ENCODE measurements at regions not wholly inside any gene's neighbourhood (a gene's known extent, or its start where the extent isn't known, plus 50 kb on each side); places are given as distances from the start of the nearest gene placed in this dataset.

- Histone ChIP-seq H3K27me3 (ENCODE audit: low read depth, low read length) (no peaks in the 10 kb centered on the region), H3K9me3 (ENCODE audit: insufficient read depth, low read length) (no peaks in the 10 kb centered on the region), H3K9ac (ENCODE audit: low read length) (no peak overlapping the region), H3K4me3 (ENCODE audit: low read length) (no peak overlapping the region), H3K27ac (ENCODE audit: low read length) (no peak overlapping the region), H3K4me1 (ENCODE audit: low read length) (no peaks in the 10 kb centered on the region), H2AFZ (ENCODE audit: low read depth, low read length) (no peak overlapping the region), H3K4me2 (ENCODE audit: low read length) (no peak overlapping the region), H3K79me2 (ENCODE audit: low read length) (no peaks in the 10 kb centered on the region), H3K36me3 (replicated peaks; ENCODE audit: low read depth, low read length) (no peaks in the 10 kb centered on the region), H4K20me1 (ENCODE audit: insufficient read depth, low read length) (no peaks in the 10 kb centered on the region)
- TF ChIP-seq EZH2phosphoT487 (IDR thresholded peaks at IDR 0.05; ENCODE audit: low read depth) (no peak), CTCF (IDR thresholded peaks at IDR 0.05; ENCODE audit: low read depth, low read length) (no peak)
Measured at GRCh38 chr15:25242166-25242879, 196.5 kb downstream of the UBE3A start.

- Histone ChIP-seq H3K36me3 (replicated peaks; ENCODE audit: low read depth, low read length) (no peaks in the 10 kb centered on the region), H3K27me3 (ENCODE audit: low read depth, low read length) (no peaks in the 10 kb centered on the region), H2AFZ (ENCODE audit: low read depth, low read length) (no peak overlapping the region), H3K27ac (ENCODE audit: low read length) (no peak overlapping the region), H3K4me2 (ENCODE audit: low read length) (no peak overlapping the region), H3K4me1 (ENCODE audit: low read length) (no peaks in the 10 kb centered on the region), H3K9ac (ENCODE audit: low read length) (no peak overlapping the region), H4K20me1 (ENCODE audit: insufficient read depth, low read length) (no peaks in the 10 kb centered on the region), H3K79me2 (ENCODE audit: low read length) (no peaks in the 10 kb centered on the region), H3K9me3 (ENCODE audit: insufficient read depth, low read length) (no peaks in the 10 kb centered on the region), H3K4me3 (ENCODE audit: low read length) (no peak overlapping the region)
- TF ChIP-seq EZH2phosphoT487 (IDR thresholded peaks at IDR 0.05; ENCODE audit: low read depth) (no peak), CTCF (IDR thresholded peaks at IDR 0.05; ENCODE audit: low read depth, low read length) (no peak)
Measured at GRCh38 chr15:25242957-25243799, 195.6 kb downstream of the UBE3A start.

GRCh38 chr15:25243800-25244097, 195.1 kb downstream of the UBE3A start:
- Histone ChIP-seq H3K9me3 (ENCODE audit: insufficient read depth, low read length) (no peaks in the 10 kb centered on the region), H3K79me2 (ENCODE audit: low read length) (no peaks in the 10 kb centered on the region), H3K27me3 (ENCODE audit: low read depth, low read length) (no peaks in the 10 kb centered on the region), H3K4me1 (ENCODE audit: low read length) (no peaks in the 10 kb centered on the region), H3K4me2 (ENCODE audit: low read length) (no peak overlapping the region), H2AFZ (ENCODE audit: low read depth, low read length) (no peak overlapping the region), H3K36me3 (replicated peaks; ENCODE audit: low read depth, low read length) (no peaks in the 10 kb centered on the region), H4K20me1 (ENCODE audit: insufficient read depth, low read length) (no peaks in the 10 kb centered on the region), H3K4me3 (ENCODE audit: low read length) (no peak overlapping the region), H3K9ac (ENCODE audit: low read length) (no peak overlapping the region), H3K27ac (ENCODE audit: low read length) (no peak overlapping the region)
- TF ChIP-seq EZH2phosphoT487 (IDR thresholded peaks at IDR 0.05; ENCODE audit: low read depth) (no peak), CTCF (IDR thresholded peaks at IDR 0.05; ENCODE audit: low read depth, low read length) (no peak)

- H3K4me2 ChIP-seq (ENCODE audit: low read length) = no peak overlapping the region
- no peak overlapping the region for H3K4me3 ChIP-seq (ENCODE audit: low read length)
- H3K9ac ChIP-seq (ENCODE audit: low read length) = no peak overlapping the region
- no peaks in the 10 kb centered on the region for H3K27me3 ChIP-seq (ENCODE audit: low read depth, low read length)
- no peak overlapping the region for H2AFZ ChIP-seq (ENCODE audit: low read depth, low read length)
- no peak overlapping the region for H3K27ac ChIP-seq (ENCODE audit: low read length)
- no peaks in the 10 kb centered on the region for H3K36me3 ChIP-seq (replicated peaks; ENCODE audit: low read depth, low read length)
- no peaks in the 10 kb centered on the region for H3K4me1 ChIP-seq (ENCODE audit: low read length)
- H4K20me1 ChIP-seq (ENCODE audit: insufficient read depth, low read length) = no peaks in the 10 kb centered on the region
- no peak for TF ChIP-seq CTCF (IDR thresholded peaks at IDR 0.05; ENCODE audit: low read depth, low read length)
- no peak for TF ChIP-seq EZH2phosphoT487 (IDR thresholded peaks at IDR 0.05; ENCODE audit: low read depth)
- H3K9me3 ChIP-seq (ENCODE audit: insufficient read depth, low read length) = no peaks in the 10 kb centered on the region
- no peaks in the 10 kb centered on the region for H3K79me2 ChIP-seq (ENCODE audit: low read length)
Measured at GRCh38 chr15:25244731-25245585, 193.9 kb downstream of the UBE3A start.

Data from OCI-LY3 (cell line).